Neural cell (in vitro differentiated cells): ENCODE measurements at regions not wholly inside any gene's neighbourhood (a gene's known extent, or its start where the extent isn't known, plus 50 kb on each side); places are given as distances from the start of the nearest gene placed in this dataset.

Experiments
- H2AFZ ChIP-seq: fragments of 200-600, 300-800 bp; sonication (generic), shearing (Covaris generic); 2 replicates; pipeline ENCODE4 v1.6.0; 2014; ENCODE audit warnings: low read depth, mild to moderate bottlenecking, antibody characterized with exemption, low read length, moderate library complexity
- H3F3A ChIP-seq: fragments of 200-600 bp; shearing (Covaris generic); 2 replicates; pipeline ENCODE4 v1.6.1; 2016; ENCODE audit warnings: mild to moderate bottlenecking, moderate library complexity, mixed read lengths, antibody characterized with exemption, low read length; ENCODE audit not compliant: insufficient read depth, poor library complexity, severe bottlenecking
- H3K27ac ChIP-seq: fragments of 200-600, 300-800 bp; sonication (generic), shearing (Covaris generic); 2 replicates; pipeline ENCODE4 v1.5.1; 2014; ENCODE audit warnings: mild to moderate bottlenecking, low read length, moderate library complexity
- H3K27me3 ChIP-seq: fragments of 300-800, 200-600 bp; sonication (generic), shearing (Covaris generic); 2 replicates; pipeline ENCODE4 v1.6.0; 2014; ENCODE audit warnings: mild to moderate bottlenecking, low read depth, low read length, moderate library complexity; ENCODE audit not compliant: insufficient read depth
- H3K36me3 ChIP-seq: fragments of 300-800, 200-600 bp; sonication (generic), shearing (Covaris generic); 2 replicates; pipeline ENCODE4 v1.5.1; 2014; ENCODE audit warnings: mild to moderate bottlenecking, antibody characterized with exemption, low read length, moderate library complexity; ENCODE audit not compliant: insufficient read depth
- H3K4me2 ChIP-seq: fragments of 300-800, 200-600 bp; sonication (generic), shearing (Covaris generic); 2 replicates; pipeline ENCODE4 v1.6.0; 2014; ENCODE audit warnings: mild to moderate bottlenecking, low read length
- H3K4me3 ChIP-seq: fragments of 300-800, 200-600 bp; sonication (generic), shearing (Covaris generic); 2 replicates; pipeline ENCODE4 v1.5.1; 2014; ENCODE audit warnings: mild to moderate bottlenecking, low read length, moderate library complexity
- H3K79me2 ChIP-seq: fragments of 200-600 bp; shearing (Covaris generic); replicated peaks from 2 replicates; pipeline ENCODE4 v1.6.0; 2014; ENCODE audit warnings: mild to moderate bottlenecking, low read length, moderate library complexity; ENCODE audit not compliant: insufficient read depth
- H3K9ac ChIP-seq: fragments of 300-800, 200-600 bp; sonication (generic), shearing (Covaris generic); 2 replicates; pipeline ENCODE4 v1.6.1; 2016; ENCODE audit warnings: mild to moderate bottlenecking, low read length, mixed read lengths
- H3K9me2 ChIP-seq: fragments of 200-600 bp; shearing (Covaris generic); 2 replicates; pipeline ENCODE4 v1.6.1; 2016; ENCODE audit warnings: mild to moderate bottlenecking, low read length, mixed read lengths; ENCODE audit not compliant: insufficient read depth
- H3K9me3 ChIP-seq: fragments of 200-600, 300-800 bp; sonication (generic), shearing (Covaris generic); 2 replicates; pipeline ENCODE4 v1.6.1; 2016; ENCODE audit warnings: mild to moderate bottlenecking, mixed run types, low read length, moderate library complexity, mixed read lengths
- H4K20me1 ChIP-seq: fragments of 200-600 bp; shearing (Covaris generic); 2 replicates; pipeline ENCODE4 v1.6.1; 2016; ENCODE audit warnings: mild to moderate bottlenecking, mixed run types; ENCODE audit not compliant: insufficient read depth
- EP300 ChIP-seq: fragments of 450-650 bp; conservative IDR thresholded peaks from 2 replicates; pipeline ENCODE4 v1.6.1; 2014; ENCODE audit warnings: antibody characterized with exemption, mild to moderate bottlenecking, moderate library complexity; ENCODE audit not compliant: poor library complexity, severe bottlenecking
- EZH2 ChIP-seq: fragments of 200-600, 300-800 bp; shearing (Covaris generic), sonication (generic); IDR thresholded peaks from 2 replicates; pipeline ENCODE4 v1.6.1; 2014; ENCODE audit warnings: antibody characterized with exemption, low read length, borderline replicate concordance, mild to moderate bottlenecking; ENCODE audit not compliant: insufficient read depth, poor library complexity, severe bottlenecking
- MXI1 ChIP-seq: fragments of 450-650 bp; conservative IDR thresholded peaks from 2 replicates; pipeline ENCODE4 v1.6.1; 2014; ENCODE audit warnings: antibody characterized with exemption, mild to moderate bottlenecking; ENCODE audit not compliant: poor library complexity, severe bottlenecking
- POLR2AphosphoS5 ChIP-seq: IDR thresholded peaks from 2 replicates; pipeline ENCODE4 v1.6.1; 2012
- SMC3 ChIP-seq: fragments of 450-650 bp; conservative IDR thresholded peaks from 2 replicates; pipeline ENCODE4 v1.6.1; 2014; ENCODE audit warnings: antibody characterized with exemption, mild to moderate bottlenecking, moderate library complexity; ENCODE audit not compliant: poor library complexity
- TAF1 ChIP-seq: IDR thresholded peaks from 2 replicates; pipeline ENCODE4 v1.6.1; 2012; ENCODE audit warnings: low read depth
- TF ChIP-seq, protein P1 (sequence below): IDR thresholded peaks from 2 replicates; pipeline ENCODE4 v1.6.1; 2012; ENCODE audit warnings: borderline replicate concordance
- TF ChIP-seq, protein P2 (sequence below): fragments of 450-650 bp; IDR thresholded peaks from 2 replicates; pipeline ENCODE4 v1.5.1; 2014; ENCODE audit warnings: antibody characterized with exemption, mild to moderate bottlenecking, moderate library complexity; ENCODE audit not compliant: poor library complexity, severe bottlenecking

GRCh38 chr5:126251024-126251423 lies 172.2 kb upstream of the GRAMD2B start:
- Histone ChIP-seq H3K27ac (no peak overlapping the region), H3F3A (no peaks in the 10 kb centered on the region), H3K27me3 (no peaks in the 10 kb centered on the region), H3K4me3 (no peak overlapping the region), H3K79me2 (no peaks in the 10 kb centered on the region), H2AFZ (no peak overlapping the region), H4K20me1 (no peaks in the 10 kb centered on the region), H3K36me3 (no peaks in the 10 kb centered on the region), H3K9me3 (no peaks in the 10 kb centered on the region), H3K4me2 (no peak overlapping the region), H3K9me2 (no peaks in the 10 kb centered on the region), H3K9ac (no peak overlapping the region)
- no peak for TF ChIP-seq TAF1
- no peak for TF ChIP-seq EP300
- no peak for TF ChIP-seq EZH2
- no peak for TF ChIP-seq SMC3
- no peak for TF ChIP-seq MXI1
- TF ChIP-seq, protein P1, sequence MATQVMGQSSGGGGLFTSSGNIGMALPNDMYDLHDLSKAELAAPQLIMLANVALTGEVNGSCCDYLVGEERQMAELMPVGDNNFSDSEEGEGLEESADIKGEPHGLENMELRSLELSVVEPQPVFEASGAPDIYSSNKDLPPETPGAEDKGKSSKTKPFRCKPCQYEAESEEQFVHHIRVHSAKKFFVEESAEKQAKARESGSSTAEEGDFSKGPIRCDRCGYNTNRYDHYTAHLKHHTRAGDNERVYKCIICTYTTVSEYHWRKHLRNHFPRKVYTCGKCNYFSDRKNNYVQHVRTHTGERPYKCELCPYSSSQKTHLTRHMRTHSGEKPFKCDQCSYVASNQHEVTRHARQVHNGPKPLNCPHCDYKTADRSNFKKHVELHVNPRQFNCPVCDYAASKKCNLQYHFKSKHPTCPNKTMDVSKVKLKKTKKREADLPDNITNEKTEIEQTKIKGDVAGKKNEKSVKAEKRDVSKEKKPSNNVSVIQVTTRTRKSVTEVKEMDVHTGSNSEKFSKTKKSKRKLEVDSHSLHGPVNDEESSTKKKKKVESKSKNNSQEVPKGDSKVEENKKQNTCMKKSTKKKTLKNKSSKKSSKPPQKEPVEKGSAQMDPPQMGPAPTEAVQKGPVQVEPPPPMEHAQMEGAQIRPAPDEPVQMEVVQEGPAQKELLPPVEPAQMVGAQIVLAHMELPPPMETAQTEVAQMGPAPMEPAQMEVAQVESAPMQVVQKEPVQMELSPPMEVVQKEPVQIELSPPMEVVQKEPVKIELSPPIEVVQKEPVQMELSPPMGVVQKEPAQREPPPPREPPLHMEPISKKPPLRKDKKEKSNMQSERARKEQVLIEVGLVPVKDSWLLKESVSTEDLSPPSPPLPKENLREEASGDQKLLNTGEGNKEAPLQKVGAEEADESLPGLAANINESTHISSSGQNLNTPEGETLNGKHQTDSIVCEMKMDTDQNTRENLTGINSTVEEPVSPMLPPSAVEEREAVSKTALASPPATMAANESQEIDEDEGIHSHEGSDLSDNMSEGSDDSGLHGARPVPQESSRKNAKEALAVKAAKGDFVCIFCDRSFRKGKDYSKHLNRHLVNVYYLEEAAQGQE = no peak
- TF ChIP-seq, protein P2, sequence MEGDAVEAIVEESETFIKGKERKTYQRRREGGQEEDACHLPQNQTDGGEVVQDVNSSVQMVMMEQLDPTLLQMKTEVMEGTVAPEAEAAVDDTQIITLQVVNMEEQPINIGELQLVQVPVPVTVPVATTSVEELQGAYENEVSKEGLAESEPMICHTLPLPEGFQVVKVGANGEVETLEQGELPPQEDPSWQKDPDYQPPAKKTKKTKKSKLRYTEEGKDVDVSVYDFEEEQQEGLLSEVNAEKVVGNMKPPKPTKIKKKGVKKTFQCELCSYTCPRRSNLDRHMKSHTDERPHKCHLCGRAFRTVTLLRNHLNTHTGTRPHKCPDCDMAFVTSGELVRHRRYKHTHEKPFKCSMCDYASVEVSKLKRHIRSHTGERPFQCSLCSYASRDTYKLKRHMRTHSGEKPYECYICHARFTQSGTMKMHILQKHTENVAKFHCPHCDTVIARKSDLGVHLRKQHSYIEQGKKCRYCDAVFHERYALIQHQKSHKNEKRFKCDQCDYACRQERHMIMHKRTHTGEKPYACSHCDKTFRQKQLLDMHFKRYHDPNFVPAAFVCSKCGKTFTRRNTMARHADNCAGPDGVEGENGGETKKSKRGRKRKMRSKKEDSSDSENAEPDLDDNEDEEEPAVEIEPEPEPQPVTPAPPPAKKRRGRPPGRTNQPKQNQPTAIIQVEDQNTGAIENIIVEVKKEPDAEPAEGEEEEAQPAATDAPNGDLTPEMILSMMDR = no peak

DNA sequence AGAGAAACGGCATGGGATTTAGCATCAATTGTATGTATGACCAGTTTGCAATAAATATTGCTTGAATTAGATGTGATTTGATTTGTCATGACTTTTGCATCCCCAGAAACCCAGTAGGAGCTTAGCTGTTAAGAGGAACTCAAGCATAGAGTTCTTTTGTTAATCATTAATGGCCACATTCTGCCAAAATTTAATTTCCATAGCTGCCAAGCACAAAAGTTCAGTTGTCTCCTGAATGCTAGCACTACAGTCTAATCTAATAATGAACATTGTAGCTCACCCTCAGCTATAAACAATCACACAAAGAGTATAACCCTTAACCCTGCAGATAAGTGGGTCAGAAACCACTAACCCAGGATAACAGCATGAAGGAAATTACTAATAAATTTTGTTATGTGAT lies 169.8 kb upstream of the GRAMD2B start:
- no peaks in the 10 kb centered on the region for H3K79me2 ChIP-seq
- H3K36me3 ChIP-seq = no peaks in the 10 kb centered on the region
- H3K4me2 ChIP-seq = no peak overlapping the region
- no peaks in the 10 kb centered on the region for H4K20me1 ChIP-seq
- no peak overlapping the region for H2AFZ ChIP-seq
- no peak for TF ChIP-seq POLR2AphosphoS5
- TF ChIP-seq, protein P1 = no peak
- TF ChIP-seq EP300 = no peak
- TF ChIP-seq SMC3 = no peak
- no peak for TF ChIP-seq EZH2
- no peak for TF ChIP-seq TAF1
- no peaks in the 10 kb centered on the region for H3K9me3 ChIP-seq
- H3K4me3 ChIP-seq = no peak overlapping the region
- H3K9me2 ChIP-seq = no peaks in the 10 kb centered on the region
- no peak overlapping the region for H3K27ac ChIP-seq
- no peaks in the 10 kb centered on the region for H3F3A ChIP-seq
- no peaks in the 10 kb centered on the region for H3K27me3 ChIP-seq
- no peak overlapping the region for H3K9ac ChIP-seq
